Spleen (tissue), 7 donors: ENCODE measurements at regions not wholly inside any gene's neighbourhood (a gene's known extent, or its start where the extent isn't known, plus 50 kb on each side); places are given as distances from the start of the nearest gene placed in this dataset.

Source experiments
- CTCF ChIP-seq, 11 experiments: fragments of 200-600 bp in 7 of 11; fragments of 450-650 bp in 4 of 11; sonication (generic) in 4 of 11; IDR thresholded peaks in 8 of 11; conservative IDR thresholded peaks in 3 of 11; 1 replicate in 7 of 11; 2 replicates in 4 of 11; pipeline versions ENCODE4 v1.4.0 to v1.8.0; 2016 to 2021; ENCODE audit warnings: antibody characterized with exemption in 11 of 11, inconsistent platforms in 4 of 11, mild to moderate bottlenecking in 1 of 11
- POLR2AphosphoS5 ChIP-seq, 3 donors: sonication (generic); formaldehyde crosslinking; IDR thresholded peaks; one replicate each; pipeline ENCODE4 v1.5.1; 2017; ENCODE audit warnings: antibody characterized with exemption in 3 of 3
- donor health status: DM: no; HTN: no; CAD: no; lungs with moderate emphysema.
- donor health status: DM: no; HTN: no; CAD: no.
- donor health status: DM: no; HTN: no; CAD: no.

- TF ChIP-seq CTCF (IDR thresholded peaks at IDR 0.05 in 8 of 11, conservative IDR thresholded peaks at IDR 0.05 in 3 of 11) (no peak), POLR2AphosphoS5 (IDR thresholded peaks at IDR 0.05) (no peak)
Measured at GRCh38 chrX:63561425-63561824, 210.3 kb upstream of the SPIN4 start.
